ENCODE measurements at regions not wholly inside any gene's neighbourhood (a gene's known extent, or its start where the extent isn't known, plus 50 kb on each side); places are given as distances from the start of the nearest gene placed in this dataset.
A peak's percentile ranks its signal among the peaks of the same experiment; 100 is the strongest.

DNA sequence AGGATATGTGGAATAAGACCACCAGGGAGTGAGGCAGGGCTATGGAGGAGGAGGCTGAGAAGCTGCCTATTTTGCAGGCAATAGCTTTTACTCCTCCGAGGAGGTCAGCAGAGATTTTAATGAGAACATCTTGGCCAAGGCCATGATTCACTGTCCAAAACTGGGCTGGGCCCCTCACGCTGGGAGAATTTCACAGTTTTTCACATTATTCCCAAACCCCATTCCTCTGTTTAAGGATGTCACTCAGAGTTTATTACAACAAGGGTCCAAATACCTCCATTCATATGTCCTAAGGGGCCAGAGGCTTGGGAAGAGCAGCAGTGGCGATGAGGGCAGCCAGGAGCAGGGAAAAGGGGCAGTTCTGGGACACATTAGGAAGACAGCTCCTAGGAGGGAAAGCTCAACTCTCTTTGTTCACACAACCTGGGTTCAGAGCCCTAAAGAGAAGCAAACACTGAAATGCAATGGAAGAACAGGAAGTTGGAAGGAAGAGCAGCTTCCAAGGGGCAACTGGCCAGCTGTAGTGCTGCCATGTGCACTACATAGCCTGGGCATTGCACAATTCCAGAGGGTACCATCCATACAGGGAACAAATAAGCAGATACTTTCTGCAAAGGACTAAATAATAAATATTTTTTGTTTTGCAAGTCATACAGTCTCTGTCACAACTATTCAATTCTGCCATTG, 283.2 kb downstream of the NUAK1 start:
- no peak for TF ChIP-seq Cebpa-rat (IDR thresholded peaks at IDR 0.05)
- H3K9me3 ChIP-seq (replicated peaks in 1 of 11), result no peaks in the 10 kb centered on the region
- H3K4me1 ChIP-seq, result no peaks in the 10 kb centered on the region
- H3K4me2 ChIP-seq, result no peak overlapping the region
- no peaks in the 10 kb centered on the region for H3K36me3 ChIP-seq
- H3K9ac ChIP-seq, result no peak overlapping the region
- H3K4me3 ChIP-seq, result no peak overlapping the region
- H3K27me3 ChIP-seq, result no peaks in the 10 kb centered on the region
- H3K27ac ChIP-seq, result no peak overlapping the region
- H4K20me1 ChIP-seq, result no peaks in the 10 kb centered on the region

GRCh38 chr12:105856048-105856405, 282.7 kb downstream of the NUAK1 start:
- H3K9me3 ChIP-seq (replicated peaks in 1 of 11), result no peaks in the 10 kb centered on the region
- no peak overlapping the region for H3K27ac ChIP-seq
- H3K27me3 ChIP-seq, result no peaks in the 10 kb centered on the region
- no peaks in the 10 kb centered on the region for H3K4me1 ChIP-seq
- no peak overlapping the region for H3K9ac ChIP-seq
- no peak for TF ChIP-seq Cebpa-rat (IDR thresholded peaks at IDR 0.05)
- H3K36me3 ChIP-seq, result no peaks in the 10 kb centered on the region
- H4K20me1 ChIP-seq, result no peaks in the 10 kb centered on the region
- no peak overlapping the region for H3K4me3 ChIP-seq
- no peak overlapping the region for H3K4me2 ChIP-seq

GRCh38 chr12:105858981-105859710, 279.6 kb downstream of the NUAK1 start:
- H3K9me3 ChIP-seq (replicated peaks in 1 of 11), result peaks cover 0 to 16% (median 9%) of the 10 kb centered on the region in 11 experiments; a peak in 11 of 22 replicates
- TF ChIP-seq Cebpa-rat (IDR thresholded peaks at IDR 0.05), result no peak
- no peak overlapping the region for H3K4me2 ChIP-seq
- H3K9ac ChIP-seq, result no peak overlapping the region
- no peaks in the 10 kb centered on the region for H3K36me3 ChIP-seq
- no peak overlapping the region for H3K27ac ChIP-seq
- H3K4me1 ChIP-seq, result peaks cover 0 to 10% (median 7%) of the 10 kb centered on the region in 10 experiments; a peak in 12 of 20 replicates
- H4K20me1 ChIP-seq, result no peaks in the 10 kb centered on the region
- H3K27me3 ChIP-seq, result no peaks in the 10 kb centered on the region
- H3K4me3 ChIP-seq, result no peak overlapping the region

GRCh38 chr12:105860561-105861207, 278.1 kb downstream of the NUAK1 start:
- Histone ChIP-seq H3K9ac (no peak overlapping the region), H3K9me3 (replicated peaks in 1 of 11) (peaks cover 0 to 16% (median 9%) of the 10 kb centered on the region in 11 experiments; a peak in 11 of 22 replicates), H3K36me3 (no peaks in the 10 kb centered on the region), H4K20me1 (no peaks in the 10 kb centered on the region), H3K4me3 (no peak overlapping the region), H3K4me2 (no peak overlapping the region), H3K27ac (no peak overlapping the region), H3K27me3 (no peaks in the 10 kb centered on the region), H3K4me1 (peaks cover 0 to 10% (median 7%) of the 10 kb centered on the region in 10 experiments; a peak in 12 of 20 replicates)
- no peak for TF ChIP-seq Cebpa-rat (IDR thresholded peaks at IDR 0.05)

GRCh38 chr12:105861227-105861626, 277.5 kb downstream of the NUAK1 start:
- peaks cover 0 to 10% (median 7%) of the 10 kb centered on the region in 10 experiments; a peak in 12 of 20 replicates for H3K4me1 ChIP-seq
- no peaks in the 10 kb centered on the region for H4K20me1 ChIP-seq
- no peaks in the 10 kb centered on the region for H3K36me3 ChIP-seq
- H3K4me3 ChIP-seq, result no peak overlapping the region
- peaks cover 0 to 16% (median 9%) of the 10 kb centered on the region in 11 experiments; a peak in 11 of 22 replicates for H3K9me3 ChIP-seq (replicated peaks in 1 of 11)
- no peak overlapping the region for H3K9ac ChIP-seq
- no peak overlapping the region for H3K27ac ChIP-seq
- H3K27me3 ChIP-seq, result no peaks in the 10 kb centered on the region
- no peak for TF ChIP-seq Cebpa-rat (IDR thresholded peaks at IDR 0.05)
- no peak overlapping the region for H3K4me2 ChIP-seq

DNA sequence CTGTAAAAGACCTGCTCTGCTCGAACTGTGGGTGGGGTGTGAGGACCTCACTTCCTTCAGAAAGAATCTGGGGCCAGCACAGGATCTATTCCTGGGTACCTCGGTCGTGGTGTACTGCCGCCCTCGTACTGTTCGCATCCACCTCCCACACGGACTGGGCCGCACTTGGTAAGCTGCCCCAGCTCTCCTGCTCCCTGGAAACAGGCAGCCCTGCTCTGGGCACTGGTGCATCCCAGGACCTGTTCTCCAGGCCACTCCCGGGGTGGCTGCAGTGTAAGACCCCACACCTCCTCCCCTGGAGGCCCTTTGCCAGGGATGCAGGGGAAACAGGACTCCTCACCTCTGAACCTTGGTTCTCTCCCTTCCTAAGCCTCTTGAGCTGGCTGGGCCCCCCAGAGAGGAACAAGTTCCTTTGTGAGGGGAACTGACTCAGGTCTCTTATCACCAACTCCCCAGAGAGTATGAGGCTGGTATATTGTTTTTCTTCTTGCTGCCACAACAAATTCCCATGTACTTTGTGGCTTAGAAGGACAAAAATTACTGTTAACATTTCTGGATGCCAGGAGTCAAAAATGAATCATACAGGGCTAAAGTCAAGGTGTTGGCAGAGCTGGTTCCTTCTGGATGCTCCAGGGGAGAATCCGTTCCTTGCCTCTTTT, 276.5 kb downstream of the NUAK1 start:
- H3K36me3 ChIP-seq, result no peaks in the 10 kb centered on the region
- H3K9ac ChIP-seq, result no peak overlapping the region
- H3K4me2 ChIP-seq, result peak overlapping the region in 8 of 11 experiments; percentile 7 to 39 (median 28); a peak in 7 of 22 replicates
- H4K20me1 ChIP-seq, result no peaks in the 10 kb centered on the region
- H3K27ac ChIP-seq, result no peak overlapping the region
- no peaks in the 10 kb centered on the region for H3K27me3 ChIP-seq
- TF ChIP-seq Cebpa-rat (IDR thresholded peaks at IDR 0.05), result no peak
- no peak overlapping the region for H3K4me3 ChIP-seq
- peaks cover 0 to 10% (median 7%) of the 10 kb centered on the region in 10 experiments; a peak in 12 of 20 replicates for H3K4me1 ChIP-seq
- peaks cover 0 to 16% (median 9%) of the 10 kb centered on the region in 11 experiments; a peak in 11 of 22 replicates for H3K9me3 ChIP-seq (replicated peaks in 1 of 11)

DNA sequence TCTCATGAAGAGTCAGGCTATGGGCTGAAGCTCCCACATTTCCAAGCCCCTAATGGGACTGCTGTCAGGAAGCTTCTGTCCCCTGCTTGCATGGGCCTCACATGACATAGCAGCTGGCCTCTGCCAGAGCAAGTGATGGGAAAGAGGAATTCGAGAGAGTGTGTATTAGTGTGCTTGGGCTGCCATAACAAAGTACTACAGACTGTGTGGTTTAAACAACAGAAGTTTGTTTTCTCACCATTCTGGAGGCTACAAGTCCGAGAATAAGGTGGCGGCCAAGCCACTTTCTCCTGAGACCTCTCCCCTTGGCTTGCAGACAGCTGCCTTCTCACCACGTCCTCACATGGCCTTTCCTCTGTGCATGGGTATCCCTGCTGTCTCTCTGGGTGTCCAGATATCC, 274.4 kb downstream of the NUAK1 start:
- no peak overlapping the region for H3K9ac ChIP-seq
- TF ChIP-seq Cebpa-rat (IDR thresholded peaks at IDR 0.05), result no peak
- no peak overlapping the region for H3K4me3 ChIP-seq

GRCh38 chr12:105864901-105865300, 273.9 kb downstream of the NUAK1 start:
- no peak for TF ChIP-seq Cebpa-rat (IDR thresholded peaks at IDR 0.05)
- no peak overlapping the region for H3K27ac ChIP-seq
- H3K4me1 ChIP-seq, result peaks cover 0 to 10% (median 7%) of the 10 kb centered on the region in 10 experiments; a peak in 12 of 20 replicates
- H3K4me3 ChIP-seq, result no peak overlapping the region
- H4K20me1 ChIP-seq, result no peaks in the 10 kb centered on the region
- H3K36me3 ChIP-seq, result no peaks in the 10 kb centered on the region
- no peaks in the 10 kb centered on the region for H3K27me3 ChIP-seq
- no peak overlapping the region for H3K4me2 ChIP-seq
- peaks cover 0 to 29% (median 12%) of the 10 kb centered on the region in 11 experiments; a peak in 14 of 22 replicates for H3K9me3 ChIP-seq (replicated peaks in 1 of 11)
- no peak overlapping the region for H3K9ac ChIP-seq

More for the DNA sequence above, 274.4 kb downstream of the NUAK1 start:
- H4K20me1 ChIP-seq, result no peaks in the 10 kb centered on the region
- peaks cover 0 to 23% (median 9%) of the 10 kb centered on the region in 11 experiments; a peak in 12 of 22 replicates for H3K9me3 ChIP-seq (replicated peaks in 1 of 11)
- no peak overlapping the region for H3K4me2 ChIP-seq
- H3K4me1 ChIP-seq, result peaks cover 0 to 10% (median 7%) of the 10 kb centered on the region in 10 experiments; a peak in 12 of 20 replicates
- H3K27ac ChIP-seq, result no peak overlapping the region
- no peaks in the 10 kb centered on the region for H3K36me3 ChIP-seq
- H3K27me3 ChIP-seq, result no peaks in the 10 kb centered on the region

- H3K4me2 ChIP-seq, result no peak overlapping the region
- H3K36me3 ChIP-seq, result no peaks in the 10 kb centered on the region
- H3K27ac ChIP-seq, result no peak overlapping the region
- no peak overlapping the region for H3K4me3 ChIP-seq
- H3K9ac ChIP-seq, result no peak overlapping the region
- H3K9me3 ChIP-seq (replicated peaks in 1 of 11), result peaks cover 10 to 39% (median 22%) of the 10 kb centered on the region in 11 experiments; a peak in 20 of 22 replicates
- H3K27me3 ChIP-seq, result no peaks in the 10 kb centered on the region
- no peaks in the 10 kb centered on the region for H4K20me1 ChIP-seq
- H3K4me1 ChIP-seq, result peaks cover 0 to 10% (median 7%) of the 10 kb centered on the region in 10 experiments; a peak in 12 of 20 replicates
- no peak for TF ChIP-seq Cebpa-rat (IDR thresholded peaks at IDR 0.05)
Observed at GRCh38 chr12:105865886-105866285, 272.9 kb downstream of the NUAK1 start.

Data from BLaER1 treated with 17β-estradiol and CSF1 and Interleukin-3, amounts not matched to agents 10 nM and 100 nM (cell line).